A673 (cell line): ENCODE measurements at regions not wholly inside any gene's neighbourhood (a gene's known extent, or its start where the extent isn't known, plus 50 kb on each side); places are given as distances from the start of the nearest gene placed in this dataset.
"Not testable (repeated sequence)": the region's sequence is repeated elsewhere in the genome, so short reads cannot be mapped to it uniquely, and the experiment has no call there.

Experiments used
- EZH2 ChIP-seq: fragments of 200-600 bp; sonication (generic); IDR thresholded peaks from 2 replicates; pipeline ENCODE4 v1.6.1; 2017; ENCODE audit warnings: borderline replicate concordance, low read depth, mild to moderate bottlenecking, mixed read lengths, antibody characterized with exemption, low read length; ENCODE audit not compliant: poor library complexity, severe bottlenecking
- TF ChIP-seq, protein P1 (sequence below): fragments of 300-800, 200-600 bp; sonication (generic); conservative IDR thresholded peaks from 2 replicates; pipeline ENCODE4 v1.5.1; 2017; ENCODE audit warnings: low read depth, mild to moderate bottlenecking, antibody characterized with exemption, low read length, moderate library complexity, mixed read lengths

DNA sequence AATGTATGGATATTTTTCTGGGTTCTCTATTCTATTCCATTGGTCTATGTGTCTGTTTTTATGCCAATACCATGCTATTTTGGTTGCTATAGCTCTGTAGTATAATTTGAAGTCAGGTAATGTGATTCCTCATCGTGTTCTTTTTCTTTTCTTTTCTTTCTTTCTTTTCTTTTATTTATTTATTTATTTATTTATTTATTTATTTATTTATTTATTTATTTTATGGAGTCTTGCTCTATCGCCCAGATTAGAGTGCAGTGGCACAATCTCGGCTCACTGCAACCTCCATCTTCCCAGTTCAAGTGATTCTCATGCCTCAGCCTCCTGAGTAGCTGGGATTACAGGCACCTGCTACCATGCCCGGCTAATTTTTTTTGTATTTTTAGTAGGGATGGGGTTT is 315.2 kb downstream of the SV2B start:
- TF ChIP-seq, protein P1, sequence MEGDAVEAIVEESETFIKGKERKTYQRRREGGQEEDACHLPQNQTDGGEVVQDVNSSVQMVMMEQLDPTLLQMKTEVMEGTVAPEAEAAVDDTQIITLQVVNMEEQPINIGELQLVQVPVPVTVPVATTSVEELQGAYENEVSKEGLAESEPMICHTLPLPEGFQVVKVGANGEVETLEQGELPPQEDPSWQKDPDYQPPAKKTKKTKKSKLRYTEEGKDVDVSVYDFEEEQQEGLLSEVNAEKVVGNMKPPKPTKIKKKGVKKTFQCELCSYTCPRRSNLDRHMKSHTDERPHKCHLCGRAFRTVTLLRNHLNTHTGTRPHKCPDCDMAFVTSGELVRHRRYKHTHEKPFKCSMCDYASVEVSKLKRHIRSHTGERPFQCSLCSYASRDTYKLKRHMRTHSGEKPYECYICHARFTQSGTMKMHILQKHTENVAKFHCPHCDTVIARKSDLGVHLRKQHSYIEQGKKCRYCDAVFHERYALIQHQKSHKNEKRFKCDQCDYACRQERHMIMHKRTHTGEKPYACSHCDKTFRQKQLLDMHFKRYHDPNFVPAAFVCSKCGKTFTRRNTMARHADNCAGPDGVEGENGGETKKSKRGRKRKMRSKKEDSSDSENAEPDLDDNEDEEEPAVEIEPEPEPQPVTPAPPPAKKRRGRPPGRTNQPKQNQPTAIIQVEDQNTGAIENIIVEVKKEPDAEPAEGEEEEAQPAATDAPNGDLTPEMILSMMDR = not testable (repeated sequence)
- TF ChIP-seq EZH2 = not testable (repeated sequence)
